HCT116 (cell line): ENCODE measurements at regions not wholly inside any gene's neighbourhood (a gene's known extent, or its start where the extent isn't known, plus 50 kb on each side); places are given as distances from the start of the nearest gene placed in this dataset.
"Not testable (repeated sequence)": the region's sequence is repeated elsewhere in the genome, so short reads cannot be mapped to it uniquely, and the experiment has no call there.

Experiments used
- ATAC-seq: fragments of 200-7000 bp; cut with Tn5 transposase; 2 replicates; pipeline ENCODE4 v1.9.1; 2020; ENCODE audit warnings: mild to moderate bottlenecking, moderate library complexity
- BruUV-seq: library from RNA; stranded (reverse); fragments of 400-500 nt; replicated peaks from 2 replicates; lab custom pipeline; 2021; lab: Mats Ljungman, UMichigan
- CTCF ChIA-PET: fragments of 300-600 bp; sonication (Branson Sonifier 250); formaldehyde crosslinking; loops from one replicate; lab custom pipeline; 2021; ENCODE audit warnings: antibody characterized with exemption; lab: Charles Lee
- POLR2A ChIA-PET: fragments of 300-600, 350-600 bp; sonication (Branson Sonifier 250); formaldehyde crosslinking; loops from one replicate; lab custom pipeline; 2021; ENCODE audit warnings: antibody characterized with exemption; lab: Charles Lee
- RAD21 ChIA-PET, 2 experiments: fragments of 300-600 bp; sonication (Branson Sonifier 250); formaldehyde crosslinking; loops; one replicate each; lab custom pipeline; 2023; ENCODE audit warnings: low total read pairs in 2 of 2; ENCODE audit not compliant: uncharacterized antibody in 2 of 2, unreplicated experiment in 2 of 2, low non-redundant PET in 1 of 2; lab: Charles Lee
- DNase-seq: peaks from one replicate; pipeline ENCODE4 v3.0.0-alpha.2; 2010; ENCODE audit warnings: low read depth, low spot score
- H2AFZ ChIP-seq: fragments of 200-600 bp; shearing (Covaris generic), sonication (generic); 2 replicates; pipeline ENCODE4 v1.6.1; 2017; ENCODE audit warnings: low read depth, mixed run types, mixed read lengths, antibody characterized with exemption, low read length; ENCODE audit not compliant: poor library complexity, severe bottlenecking
- H3K27ac ChIP-seq: 2 replicates; pipeline ENCODE4 v1.5.1; 2012; ENCODE audit warnings: low read depth, low read length
- H3K27me3 ChIP-seq: fragments of 200-600 bp; sonication (generic); 2 replicates; pipeline ENCODE4 v1.6.1; 2016; ENCODE audit warnings: mixed run types, low read length, mixed read lengths; ENCODE audit not compliant: insufficient read depth
- H3K36me3 ChIP-seq, 2 experiments: fragments of 200-500 bp in 1 of 2; fragments of 200-600 bp in 1 of 2; sonication (Bioruptor generic) in 1 of 2; sonication (generic) in 1 of 2; 2 replicates each; pipeline versions ENCODE4 v1.5.1 to v1.6.1; 2014 to 2016; ENCODE audit warnings: low read length in 2 of 2, inconsistent platforms in 1 of 2, mixed read lengths in 1 of 2, mixed run types in 1 of 2; ENCODE audit not compliant: insufficient read depth in 2 of 2, control insufficient read depth in 1 of 2
- H3K4me1 ChIP-seq, 2 experiments: fragments of 200-600 bp in 1 of 2; sonication (generic) in 1 of 2; 2 replicates each; pipeline versions ENCODE4 v1.5.1 to v1.6.1; 2012 to 2017; ENCODE audit warnings: low read length in 2 of 2, inconsistent platforms in 1 of 2, mild to moderate bottlenecking in 1 of 2, mixed read lengths in 1 of 2, mixed run types in 1 of 2, moderate library complexity in 1 of 2; ENCODE audit not compliant: insufficient read depth in 2 of 2, control insufficient read depth in 1 of 2
- H3K4me2 ChIP-seq: fragments of 200-600 bp; sonication (generic); 2 replicates; pipeline ENCODE4 v1.6.1; 2017; ENCODE audit warnings: mixed run types, low read length, mixed read lengths
- H3K4me3 ChIP-seq, 2 experiments: fragments of 200-600 bp in 1 of 2; sonication (generic) in 1 of 2; replicated peaks in 1 of 2; 2 replicates each; pipeline ENCODE4 v1.5.1; 2011 to 2016; ENCODE audit warnings: low read length in 2 of 2, control low read depth in 1 of 2, low read depth in 1 of 2, mild to moderate bottlenecking in 1 of 2, mixed read lengths in 1 of 2, mixed run types in 1 of 2
- H3K79me2 ChIP-seq: fragments of 200-600 bp; sonication (generic); 2 replicates; pipeline ENCODE4 v1.6.1; 2017; ENCODE audit warnings: mild to moderate bottlenecking, mixed run types, low read length, moderate library complexity, mixed read lengths; ENCODE audit not compliant: insufficient read depth
- H3K9ac ChIP-seq: fragments of 200-600 bp; sonication (generic); 2 replicates; pipeline ENCODE4 v1.6.1; 2016; ENCODE audit warnings: low read length, mixed read lengths
- H3K9me2 ChIP-seq: fragments of 200-600 bp; sonication (generic), shearing (Covaris generic); 2 replicates; pipeline ENCODE4 v1.6.1; 2017; ENCODE audit warnings: mixed run types, mild to moderate bottlenecking, moderate library complexity; ENCODE audit not compliant: insufficient read depth
- H3K9me3 ChIP-seq, 2 experiments: fragments of 200-500 bp in 1 of 2; fragments of 200-600 bp in 1 of 2; sonication (Bioruptor generic) in 1 of 2; sonication (generic) in 1 of 2; 2 replicates each; pipeline ENCODE4 v1.6.1; 2014 to 2017; ENCODE audit warnings: low read length in 2 of 2, mixed read lengths in 2 of 2, inconsistent platforms in 1 of 2, low read depth in 1 of 2, mild to moderate bottlenecking in 1 of 2, mixed run types in 1 of 2, moderate library complexity in 1 of 2; ENCODE audit not compliant: control insufficient read depth in 1 of 2, insufficient read depth in 1 of 2
- H4K20me1 ChIP-seq: fragments of 200-600 bp; sonication (generic), shearing (Covaris generic); 2 replicates; pipeline ENCODE4 v1.6.1; 2017; ENCODE audit warnings: mixed run types, mild to moderate bottlenecking, moderate library complexity; ENCODE audit not compliant: insufficient read depth
- POLR2A ChIP-seq: IDR thresholded peaks from 2 replicates; pipeline ENCODE4 v1.7.0; 2011; ENCODE audit warnings: borderline replicate concordance; ENCODE audit not compliant: insufficient read depth, insufficient read length; ENCODE audit errors: extremely low read depth
- SIN3A ChIP-seq: IDR thresholded peaks from 2 replicates; pipeline ENCODE4 v1.6.1; 2012; ENCODE audit warnings: low read depth
- SP1 ChIP-seq: IDR thresholded peaks from 2 replicates; pipeline ENCODE4 v1.6.1; 2012; ENCODE audit warnings: low read depth
- SRF ChIP-seq: IDR thresholded peaks from 2 replicates; pipeline ENCODE4 v1.6.1; 2012; ENCODE audit warnings: low read depth
- YY1 ChIP-seq: IDR thresholded peaks from 2 replicates; pipeline ENCODE4 v1.6.1; 2011; ENCODE audit warnings: low read length, low read depth, moderate library complexity, mild to moderate bottlenecking; ENCODE audit not compliant: insufficient replicate concordance; ENCODE audit errors: extremely low read depth
- intact Hi-C: fragments of 100-400 bp; cut with micrococcal nuclease; formaldehyde crosslinking; loops from 2 replicates; pipeline ENCODE4 v1.10.0; 2022
- TF ChIP-seq, protein P1 (sequence below), 3 experiments: fragments of 200-600 bp in 1 of 3; sonication (generic) in 1 of 3; IDR thresholded peaks in 2 of 3; conservative IDR thresholded peaks in 1 of 3; 2 replicates each; pipeline ENCODE4 v1.5.1; 2012 to 2017; ENCODE audit warnings: low read depth in 2 of 3, low read length in 2 of 3, antibody characterized with exemption in 1 of 3, borderline replicate concordance in 1 of 3, control low read depth in 1 of 3, mild to moderate bottlenecking in 1 of 3, mixed read lengths in 1 of 3, mixed run types in 1 of 3, moderate library complexity in 1 of 3; ENCODE audit not compliant: insufficient read depth in 1 of 3

DNA sequence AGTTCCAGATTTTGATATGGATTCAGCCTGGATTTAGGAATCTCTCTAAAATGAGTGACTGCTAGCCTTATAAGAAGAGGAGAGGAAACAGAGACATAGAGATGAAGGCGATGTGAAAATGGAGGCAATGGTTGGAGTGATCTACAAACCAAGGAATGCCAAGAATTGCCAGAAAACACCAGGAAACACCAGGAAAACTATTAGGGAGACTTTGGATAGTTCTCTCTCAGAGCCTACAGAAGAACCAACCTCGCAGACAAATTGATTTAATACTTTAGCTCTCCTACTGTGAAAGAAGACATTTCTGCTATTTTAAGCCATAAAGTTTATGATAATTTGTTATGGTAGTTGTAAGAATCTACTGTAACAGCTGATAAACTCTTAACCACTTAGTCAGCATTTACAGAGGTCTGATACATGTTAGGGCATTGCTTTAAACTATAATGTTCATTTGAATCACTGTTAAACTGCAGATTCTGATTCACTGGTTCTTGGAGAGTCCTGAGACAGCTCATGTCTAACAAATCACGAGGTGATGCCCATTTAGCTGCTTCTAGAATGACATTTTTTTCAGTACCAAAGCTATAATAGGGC, 1702.6 kb upstream of the LRRTM1 start:
- Histone ChIP-seq H3K27ac (no peak overlapping the region), H2AFZ (peak overlapping the region; percentile 17), H3K79me2 (no peaks in the 10 kb centered on the region), H3K27me3 (no peaks in the 10 kb centered on the region), H4K20me1 (no peaks in the 10 kb centered on the region), H3K9me3 (no peaks in the 10 kb centered on the region), H3K36me3 (no peaks in the 10 kb centered on the region), H3K9ac (no peak overlapping the region), H3K4me3 (no peak overlapping the region), H3K9me2 (no peaks in the 10 kb centered on the region), H3K4me1 (no peaks in the 10 kb centered on the region), H3K4me2 (no peak overlapping the region)
- intact Hi-C loops: no loop called here
- RAD21 ChIA-PET: no interaction called here
- no peak for ATAC-seq
- CTCF ChIA-PET: no interaction called here
- no TSS peak for BruUV-seq
- TF ChIP-seq YY1 (no peak), SRF (no peak), POLR2A (no peak), SIN3A (no peak), SP1 (no peak)
- TF ChIP-seq, protein P1, sequence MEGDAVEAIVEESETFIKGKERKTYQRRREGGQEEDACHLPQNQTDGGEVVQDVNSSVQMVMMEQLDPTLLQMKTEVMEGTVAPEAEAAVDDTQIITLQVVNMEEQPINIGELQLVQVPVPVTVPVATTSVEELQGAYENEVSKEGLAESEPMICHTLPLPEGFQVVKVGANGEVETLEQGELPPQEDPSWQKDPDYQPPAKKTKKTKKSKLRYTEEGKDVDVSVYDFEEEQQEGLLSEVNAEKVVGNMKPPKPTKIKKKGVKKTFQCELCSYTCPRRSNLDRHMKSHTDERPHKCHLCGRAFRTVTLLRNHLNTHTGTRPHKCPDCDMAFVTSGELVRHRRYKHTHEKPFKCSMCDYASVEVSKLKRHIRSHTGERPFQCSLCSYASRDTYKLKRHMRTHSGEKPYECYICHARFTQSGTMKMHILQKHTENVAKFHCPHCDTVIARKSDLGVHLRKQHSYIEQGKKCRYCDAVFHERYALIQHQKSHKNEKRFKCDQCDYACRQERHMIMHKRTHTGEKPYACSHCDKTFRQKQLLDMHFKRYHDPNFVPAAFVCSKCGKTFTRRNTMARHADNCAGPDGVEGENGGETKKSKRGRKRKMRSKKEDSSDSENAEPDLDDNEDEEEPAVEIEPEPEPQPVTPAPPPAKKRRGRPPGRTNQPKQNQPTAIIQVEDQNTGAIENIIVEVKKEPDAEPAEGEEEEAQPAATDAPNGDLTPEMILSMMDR (IDR thresholded peaks at IDR 0.05 in 2 of 3, conservative IDR thresholded peaks at IDR 0.05 in 1 of 3; ENCODE audit: borderline replicate concordance in 1 of 3, insufficient read depth in 1 of 3, low read depth in 2 of 3, low read length in 2 of 3): no peak
- DNase-seq: no peak
- POLR2A ChIA-PET: no interaction called here

DNA sequence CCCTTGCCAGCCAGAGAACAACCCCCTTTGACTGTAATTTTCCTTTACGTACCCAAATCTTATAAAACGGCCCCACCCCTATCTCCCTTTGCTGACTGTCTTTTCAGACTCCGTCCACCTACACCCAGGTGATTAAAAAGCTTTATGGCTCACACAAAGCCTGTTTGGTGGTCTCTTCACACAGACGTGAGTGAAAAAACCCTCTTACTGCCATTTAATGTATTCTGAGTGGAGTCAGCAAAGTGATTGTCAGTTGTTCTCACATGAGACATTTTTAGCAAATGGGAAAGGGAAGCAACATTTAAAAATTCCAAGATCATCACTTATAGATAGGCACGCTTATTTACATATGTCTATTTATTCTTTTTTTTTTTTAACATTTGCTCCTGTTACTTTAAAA, 1701.3 kb upstream of the LRRTM1 start:
- ATAC-seq, H4K20me1 ChIP-seq, BruUV-seq, POLR2A ChIA-PET, H3K9ac ChIP-seq, H3K9me3 ChIP-seq, H2AFZ ChIP-seq, H3K4me2 ChIP-seq, H3K27ac ChIP-seq, DNase-seq, CTCF ChIA-PET, H3K9me2 ChIP-seq, H3K4me1 ChIP-seq, H3K27me3 ChIP-seq, H3K36me3 ChIP-seq, RAD21 ChIA-PET, H3K79me2 ChIP-seq, intact Hi-C loops, H3K4me3 ChIP-seq: not testable (repeated sequence)
